ENCODE measurements at regions not wholly inside any gene's neighbourhood (a gene's known extent, or its start where the extent isn't known, plus 50 kb on each side); places are given as distances from the start of the nearest gene placed in this dataset.

DNA sequence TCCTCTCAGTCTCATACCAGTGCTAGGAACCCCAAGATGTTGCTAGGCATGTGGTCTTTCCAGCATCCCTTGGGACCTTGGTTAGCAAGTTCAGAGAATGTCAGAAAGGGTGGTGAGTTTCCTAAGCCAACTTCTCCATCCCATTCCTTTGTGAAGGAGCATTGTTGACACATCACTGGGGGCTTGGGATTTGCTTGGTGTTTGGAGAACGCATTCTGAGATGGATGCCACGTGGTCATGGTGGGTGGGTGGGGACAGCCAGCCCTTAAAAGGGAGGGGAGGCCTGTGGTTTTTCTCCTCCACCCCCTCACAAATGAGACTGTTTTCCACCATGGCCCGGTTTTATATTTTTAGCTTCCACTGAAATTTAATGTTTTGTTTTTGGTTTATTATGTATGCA is 83.3 kb upstream of the ZNF536 start:
- TF ChIP-seq, protein P1, sequence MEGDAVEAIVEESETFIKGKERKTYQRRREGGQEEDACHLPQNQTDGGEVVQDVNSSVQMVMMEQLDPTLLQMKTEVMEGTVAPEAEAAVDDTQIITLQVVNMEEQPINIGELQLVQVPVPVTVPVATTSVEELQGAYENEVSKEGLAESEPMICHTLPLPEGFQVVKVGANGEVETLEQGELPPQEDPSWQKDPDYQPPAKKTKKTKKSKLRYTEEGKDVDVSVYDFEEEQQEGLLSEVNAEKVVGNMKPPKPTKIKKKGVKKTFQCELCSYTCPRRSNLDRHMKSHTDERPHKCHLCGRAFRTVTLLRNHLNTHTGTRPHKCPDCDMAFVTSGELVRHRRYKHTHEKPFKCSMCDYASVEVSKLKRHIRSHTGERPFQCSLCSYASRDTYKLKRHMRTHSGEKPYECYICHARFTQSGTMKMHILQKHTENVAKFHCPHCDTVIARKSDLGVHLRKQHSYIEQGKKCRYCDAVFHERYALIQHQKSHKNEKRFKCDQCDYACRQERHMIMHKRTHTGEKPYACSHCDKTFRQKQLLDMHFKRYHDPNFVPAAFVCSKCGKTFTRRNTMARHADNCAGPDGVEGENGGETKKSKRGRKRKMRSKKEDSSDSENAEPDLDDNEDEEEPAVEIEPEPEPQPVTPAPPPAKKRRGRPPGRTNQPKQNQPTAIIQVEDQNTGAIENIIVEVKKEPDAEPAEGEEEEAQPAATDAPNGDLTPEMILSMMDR (IDR thresholded peaks at IDR 0.05), result no peak
- TF ChIP-seq POLR2AphosphoS5 (IDR thresholded peaks at IDR 0.05), result no peak
